Testis (tissue), 2 donors: ENCODE measurements at regions not wholly inside any gene's neighbourhood (a gene's known extent, or its start where the extent isn't known, plus 50 kb on each side); places are given as distances from the start of the nearest gene placed in this dataset.
"Not testable (repeated sequence)": the region's sequence is repeated elsewhere in the genome, so short reads cannot be mapped to it uniquely, and the experiment has no call there.

Experiments used
- DNase-seq: peaks from one replicate; pipeline ENCODE4 v3.0.0-alpha.2; 2019
- H3K27ac ChIP-seq, 2 donors: fragments of 200-600 bp; sonication (generic); one replicate each; pipeline ENCODE4 v1.5.1; 2019
- H3K27me3 ChIP-seq: fragments of 200-600 bp; sonication (generic); one replicate; pipeline ENCODE4 v1.5.1; 2019
- H3K36me3 ChIP-seq: fragments of 200-600 bp; sonication (generic); one replicate; pipeline ENCODE4 v1.5.1; 2017; ENCODE audit warnings: low read depth; ENCODE audit errors: missing control alignments
- H3K4me1 ChIP-seq: fragments of 200-600 bp; sonication (generic); one replicate; pipeline ENCODE4 v1.5.1; 2019
- H3K4me3 ChIP-seq, 2 donors: fragments of 200-600 bp; sonication (generic); one replicate each; pipeline ENCODE4 v1.5.1; 2017 to 2019
- H3K9me3 ChIP-seq: fragments of 200-600 bp; sonication (generic); one replicate; pipeline ENCODE4 v1.5.1; 2017
- POLR2A ChIP-seq: fragments of 450-650 bp; IDR thresholded peaks from one replicate; pipeline ENCODE4 v1.6.1; 2017; ENCODE audit warnings: antibody characterized with exemption, mild to moderate bottlenecking, moderate library complexity
- WGBS, 2 donors: methylation state at CpG; one replicate each; pipeline ENCODE4 v1.1.5; 2018; 5-methylcytosine and 5-hydroxymethylcytosine counted together
- intact Hi-C: fragments of 100-400 bp; cut with DNase I; formaldehyde crosslinking; loops from one replicate; pipeline ENCODE4 v1.15.1; 2023; ENCODE audit warnings: low total_unique reads
- TF ChIP-seq, protein P1 (sequence below), 3 experiments: fragments of 450-650 bp in 2 of 3; fragments of 200-600 bp in 1 of 3; sonication (generic) in 1 of 3; IDR thresholded peaks; one replicate each; pipeline ENCODE4 v1.5.1; 2016 to 2019; ENCODE audit warnings: antibody characterized with exemption in 3 of 3, mild to moderate bottlenecking in 2 of 3, moderate library complexity in 1 of 3

DNA sequence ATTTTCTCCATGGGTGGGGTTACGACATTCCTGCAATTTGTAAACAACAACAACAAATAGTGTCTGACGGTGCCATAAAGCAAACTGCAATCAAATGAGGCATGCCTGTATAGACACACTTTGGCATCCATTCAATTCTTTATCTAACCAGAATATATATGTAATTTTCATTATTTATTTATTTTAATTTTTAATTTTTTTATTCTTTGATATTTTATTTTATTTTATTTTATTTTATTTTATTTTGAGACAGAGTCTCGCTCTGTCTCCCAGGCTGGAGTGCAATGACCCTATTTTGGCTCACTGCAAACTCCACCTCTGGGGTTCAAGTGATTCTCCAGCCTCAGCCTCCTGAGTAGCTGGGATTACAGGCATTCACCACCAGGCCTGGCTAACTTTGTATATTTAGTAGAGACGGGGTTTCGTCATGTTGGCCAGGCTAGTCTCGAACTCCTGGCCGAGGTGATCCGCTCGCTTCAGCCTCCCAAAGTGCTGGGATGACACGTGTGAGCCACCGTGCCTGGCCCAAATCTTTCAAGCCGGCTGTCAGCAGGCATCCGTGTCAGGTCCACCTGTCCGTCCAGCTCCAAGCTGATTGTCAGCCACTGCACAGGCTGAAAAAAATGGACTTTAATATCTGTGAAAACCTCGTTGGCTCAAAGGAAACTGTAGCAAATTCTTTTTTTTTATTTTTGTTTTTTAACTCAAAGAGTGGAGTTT is 200.8 kb downstream of the ASMT start:
- TF ChIP-seq, protein P1, sequence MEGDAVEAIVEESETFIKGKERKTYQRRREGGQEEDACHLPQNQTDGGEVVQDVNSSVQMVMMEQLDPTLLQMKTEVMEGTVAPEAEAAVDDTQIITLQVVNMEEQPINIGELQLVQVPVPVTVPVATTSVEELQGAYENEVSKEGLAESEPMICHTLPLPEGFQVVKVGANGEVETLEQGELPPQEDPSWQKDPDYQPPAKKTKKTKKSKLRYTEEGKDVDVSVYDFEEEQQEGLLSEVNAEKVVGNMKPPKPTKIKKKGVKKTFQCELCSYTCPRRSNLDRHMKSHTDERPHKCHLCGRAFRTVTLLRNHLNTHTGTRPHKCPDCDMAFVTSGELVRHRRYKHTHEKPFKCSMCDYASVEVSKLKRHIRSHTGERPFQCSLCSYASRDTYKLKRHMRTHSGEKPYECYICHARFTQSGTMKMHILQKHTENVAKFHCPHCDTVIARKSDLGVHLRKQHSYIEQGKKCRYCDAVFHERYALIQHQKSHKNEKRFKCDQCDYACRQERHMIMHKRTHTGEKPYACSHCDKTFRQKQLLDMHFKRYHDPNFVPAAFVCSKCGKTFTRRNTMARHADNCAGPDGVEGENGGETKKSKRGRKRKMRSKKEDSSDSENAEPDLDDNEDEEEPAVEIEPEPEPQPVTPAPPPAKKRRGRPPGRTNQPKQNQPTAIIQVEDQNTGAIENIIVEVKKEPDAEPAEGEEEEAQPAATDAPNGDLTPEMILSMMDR (IDR thresholded peaks at IDR 0.05), result no peak
- no peak for TF ChIP-seq POLR2A
- no peaks in the 10 kb centered on the region for H3K27me3 ChIP-seq
- intact Hi-C loops, result no loop called here
- no peaks in the 10 kb centered on the region for H3K4me1 ChIP-seq
- no peak overlapping the region for H3K4me3 ChIP-seq
- WGBS, 2 donors, result 92 to 95% methylated on average over 15 of the region's 15 CpGs
- DNase-seq, result no peak
- no peak overlapping the region for H3K27ac ChIP-seq
- no peaks in the 10 kb centered on the region for H3K36me3 ChIP-seq
- no peaks in the 10 kb centered on the region for H3K9me3 ChIP-seq

DNA sequence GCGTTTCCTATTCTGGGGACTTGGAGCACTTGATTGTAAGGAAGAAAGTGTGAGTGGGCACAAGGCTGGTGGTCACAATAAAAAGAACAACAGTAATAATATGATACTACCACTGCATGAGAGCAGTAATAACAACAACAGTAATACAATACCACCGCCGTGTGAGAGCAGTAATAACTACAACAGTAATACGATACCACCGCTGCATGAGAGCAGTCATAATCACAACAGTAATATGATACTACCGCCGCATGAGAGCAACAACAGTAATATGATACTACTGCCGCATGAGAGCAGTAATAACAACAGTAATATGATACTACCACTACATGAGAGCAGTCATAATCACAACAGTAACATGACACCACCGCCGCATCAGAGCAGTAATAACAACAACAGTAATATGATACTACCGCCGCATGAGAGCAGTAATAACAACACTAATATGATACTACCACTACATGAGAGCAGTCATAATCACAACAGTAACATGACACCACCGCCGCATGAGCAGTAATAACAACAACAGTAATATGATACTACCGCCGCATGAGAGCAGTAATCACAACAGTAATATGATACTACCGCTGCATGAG is 201.6 kb downstream of the ASMT start:
- DNase-seq, H3K4me3 ChIP-seq, H3K4me1 ChIP-seq, H3K27me3 ChIP-seq, H3K36me3 ChIP-seq, H3K27ac ChIP-seq, H3K9me3 ChIP-seq, intact Hi-C loops: not testable (repeated sequence)
- 92% methylated on average over 17 of the region's 17 CpGs for WGBS, 2 donors

DNA sequence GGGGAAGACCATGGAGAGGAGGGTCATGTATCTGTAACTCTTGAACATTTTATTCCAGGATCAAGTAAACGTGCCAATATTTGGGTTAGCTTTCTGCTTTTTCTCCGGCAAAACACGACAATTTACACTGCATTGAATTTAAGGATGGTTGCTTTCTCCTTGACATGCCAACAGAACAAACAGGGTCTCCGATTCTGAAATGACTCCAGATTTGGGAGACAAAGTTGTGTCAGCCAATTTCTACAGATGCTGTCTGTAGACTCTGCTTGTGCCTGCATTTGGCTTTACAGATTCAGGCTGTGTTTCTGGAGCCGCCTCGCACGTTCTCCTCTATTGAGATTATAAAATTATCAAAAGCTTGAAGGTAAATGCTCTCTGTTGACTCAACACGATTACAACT is 207.0 kb downstream of the ASMT start:
- no peaks in the 10 kb centered on the region for H3K4me1 ChIP-seq
- WGBS, 2 donors, result 84 to 89% methylated on average over 8 of the region's 8 CpGs
- no peaks in the 10 kb centered on the region for H3K36me3 ChIP-seq
- intact Hi-C loops, result no loop called here
- no peak for TF ChIP-seq POLR2A
- TF ChIP-seq, protein P1 (IDR thresholded peaks at IDR 0.05), result no peak
- DNase-seq, result no peak
- no peak overlapping the region for H3K4me3 ChIP-seq
- no peaks in the 10 kb centered on the region for H3K27me3 ChIP-seq
- H3K9me3 ChIP-seq, result no peaks in the 10 kb centered on the region
- no peak overlapping the region for H3K27ac ChIP-seq

DNA sequence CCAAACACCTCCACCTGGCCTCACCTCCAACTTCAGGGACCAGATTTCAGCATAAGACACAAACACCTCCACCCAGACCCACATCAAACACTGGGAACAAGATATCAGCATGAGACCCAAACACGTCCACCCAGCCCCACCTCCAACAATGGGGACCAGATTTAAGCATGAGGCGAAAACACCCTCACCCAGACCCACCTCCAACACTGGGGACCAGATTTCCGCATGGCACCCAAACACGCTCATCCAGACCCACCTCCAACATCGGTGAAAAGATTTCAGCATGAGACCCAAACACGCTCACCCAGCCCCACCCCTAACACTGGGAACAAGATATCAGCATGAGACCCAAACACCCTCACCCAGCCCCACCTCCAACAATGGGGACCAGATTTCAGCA is 210.0 kb downstream of the ASMT start:
- 76 to 83% methylated on average over 1 to 6 of the region's 6 CpGs for WGBS, 2 donors

DNA sequence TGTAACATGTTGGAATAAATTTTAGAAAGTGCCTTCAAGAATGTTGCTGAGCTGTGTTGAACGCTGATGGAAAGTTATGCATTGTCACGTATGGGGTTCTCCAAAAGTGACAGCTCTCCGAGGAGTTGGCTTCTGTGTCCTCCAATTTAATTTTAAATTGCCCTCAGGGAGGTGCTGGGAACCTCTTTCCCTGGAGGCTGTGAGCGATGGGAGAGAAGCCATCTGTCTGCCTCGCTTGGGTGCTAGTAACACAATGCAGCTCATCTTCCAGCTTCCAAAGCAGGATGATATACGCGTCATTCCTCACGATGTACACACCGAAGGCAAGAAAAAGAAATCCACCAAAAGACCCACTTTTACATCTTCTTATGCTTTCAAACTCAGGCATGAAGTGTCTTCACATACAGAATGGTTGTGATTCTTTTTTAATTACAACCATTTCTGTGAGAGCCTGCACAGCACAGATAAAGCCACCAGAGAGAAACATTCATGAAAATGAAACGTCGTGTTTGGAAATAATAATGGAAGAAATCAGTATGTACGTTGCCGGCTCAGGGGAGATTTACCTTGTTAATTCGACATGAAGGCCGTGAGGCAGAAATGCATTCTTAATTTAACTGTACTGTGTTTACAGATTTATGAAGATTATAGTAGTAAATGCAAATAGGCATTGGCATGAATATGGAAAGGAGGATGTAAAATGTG is 218.9 kb downstream of the ASMT start:
- H3K4me1 ChIP-seq, result peaks cover 3% of the 10 kb centered on the region
- TF ChIP-seq, protein P1 (IDR thresholded peaks at IDR 0.05), result no peak
- TF ChIP-seq POLR2A, result no peak
- DNase-seq, result no peak
- H3K9me3 ChIP-seq, result no peaks in the 10 kb centered on the region
- H3K4me3 ChIP-seq, result no peak overlapping the region
- no peaks in the 10 kb centered on the region for H3K27me3 ChIP-seq
- no peak overlapping the region for H3K27ac ChIP-seq
- WGBS, 2 donors, result 71 to 78% methylated on average over 15 of the region's 15 CpGs
- intact Hi-C loops, result no loop called here
- no peaks in the 10 kb centered on the region for H3K36me3 ChIP-seq

More for the DNA sequence above, 210.0 kb downstream of the ASMT start:
- Histone ChIP-seq H3K4me1 (no peaks in the 10 kb centered on the region), H3K9me3 (no peaks in the 10 kb centered on the region), H3K4me3 (no peak overlapping the region), H3K27ac (no peak overlapping the region), H3K36me3 (no peaks in the 10 kb centered on the region), H3K27me3 (no peaks in the 10 kb centered on the region)
- TF ChIP-seq POLR2A, result no peak
- TF ChIP-seq, protein P1 (IDR thresholded peaks at IDR 0.05), result no peak
- intact Hi-C loops, result no loop called here
- no peak for DNase-seq
